Liver (tissue), 8 donors: ENCODE measurements at regions not wholly inside any gene's neighbourhood (a gene's known extent, or its start where the extent isn't known, plus 50 kb on each side); places are given as distances from the start of the nearest gene placed in this dataset.

ENCODE experiments used
- DNase-seq: peaks from one replicate; pipeline ENCODE4 v3.0.0-alpha.2; 2017; ENCODE audit warnings: low spot score
- H3K27ac ChIP-seq, 2 donors: one replicate each; pipeline ENCODE4 v1.7.0; 2013; ENCODE audit warnings: inconsistent platforms in 2 of 2, low read length in 2 of 2, control low read depth in 1 of 2, low read depth in 1 of 2, mild to moderate bottlenecking in 1 of 2
- H3K27me3 ChIP-seq, 4 donors: one replicate each; pipeline versions ENCODE4 v1.6.1 to v1.7.0; 2013; ENCODE audit warnings: low read length in 3 of 4, inconsistent platforms in 1 of 4, mild to moderate bottlenecking in 1 of 4, moderate library complexity in 1 of 4; ENCODE audit not compliant: control insufficient read depth in 4 of 4, insufficient read depth in 4 of 4
- H3K36me3 ChIP-seq, 4 donors: one replicate each; pipeline versions ENCODE4 v1.6.1 to v1.7.0; 2013; ENCODE audit warnings: low read length in 3 of 4, mild to moderate bottlenecking in 3 of 4, low read depth in 1 of 4, moderate library complexity in 1 of 4; ENCODE audit not compliant: control insufficient read depth in 4 of 4, insufficient read depth in 3 of 4
- H3K4me1 ChIP-seq, 4 donors: one replicate each; pipeline versions ENCODE4 v1.6.1 to v1.7.0; 2013; ENCODE audit warnings: low read length in 3 of 4, mild to moderate bottlenecking in 3 of 4, moderate library complexity in 1 of 4; ENCODE audit not compliant: control insufficient read depth in 4 of 4, insufficient read depth in 4 of 4
- H3K4me3 ChIP-seq, 3 donors: one replicate each; pipeline versions ENCODE4 v1.6.1 to v1.7.0; 2013; ENCODE audit warnings: low read length in 3 of 3, control low read depth in 1 of 3, low read depth in 1 of 3, mild to moderate bottlenecking in 1 of 3
- H3K9ac ChIP-seq, 2 donors: one replicate each; pipeline ENCODE4 v1.7.0; 2013; ENCODE audit warnings: low read length in 2 of 2, mild to moderate bottlenecking in 2 of 2, moderate library complexity in 2 of 2, control low read depth in 1 of 2, low read depth in 1 of 2
- H3K9me3 ChIP-seq, 4 donors: one replicate each; pipeline versions ENCODE4 v1.6.1 to v1.7.0; 2013; ENCODE audit warnings: low read length in 3 of 4; ENCODE audit not compliant: control insufficient read depth in 4 of 4
- ATF3 ChIP-seq: IDR thresholded peaks from 2 replicates; pipeline ENCODE4 v1.6.1; 2016; ENCODE audit warnings: antibody characterized with exemption
- CTCF ChIP-seq: fragments of 150-350 bp; IDR thresholded peaks from 2 replicates; pipeline ENCODE4 v1.5.1; 2017; ENCODE audit warnings: improper control_type of control experiment, low read depth, low read length; ENCODE audit not compliant: missing input control
- EGR1 ChIP-seq, 2 donors: IDR thresholded peaks; 2 replicates each; pipeline ENCODE4 v1.6.1; 2016 to 2018; ENCODE audit warnings: antibody characterized with exemption in 2 of 2, low read depth in 2 of 2
- GABPA ChIP-seq, 2 donors: IDR thresholded peaks in 1 of 2; conservative IDR thresholded peaks in 1 of 2; 2 replicates each; pipeline ENCODE4 v1.6.1; 2016; ENCODE audit warnings: antibody characterized with exemption in 2 of 2, mild to moderate bottlenecking in 1 of 2, moderate library complexity in 1 of 2
- HNF4A ChIP-seq, 2 donors: conservative IDR thresholded peaks; 2 replicates each; pipeline ENCODE4 v1.6.1; 2016; ENCODE audit warnings: antibody characterized with exemption in 2 of 2, mild to moderate bottlenecking in 2 of 2
- HNF4G ChIP-seq: IDR thresholded peaks from 2 replicates; pipeline ENCODE4 v1.6.1; 2016; ENCODE audit warnings: antibody characterized with exemption
- JUND ChIP-seq, 2 donors: IDR thresholded peaks; 2 replicates each; pipeline ENCODE4 v1.6.1; 2016; ENCODE audit warnings: antibody characterized with exemption in 2 of 2
- MAX ChIP-seq: IDR thresholded peaks from 2 replicates; pipeline ENCODE4 v1.6.1; 2016; ENCODE audit warnings: antibody characterized with exemption
- NR2F2 ChIP-seq: IDR thresholded peaks from 2 replicates; pipeline ENCODE4 v1.6.1; 2016; ENCODE audit warnings: antibody characterized with exemption
- RAD21 ChIP-seq, 2 donors: IDR thresholded peaks; 2 replicates each; pipeline ENCODE4 v1.6.1; 2016; ENCODE audit warnings: antibody characterized with exemption in 2 of 2, mild to moderate bottlenecking in 2 of 2
- TAF1 ChIP-seq: conservative IDR thresholded peaks from 2 replicates; pipeline ENCODE4 v1.6.1; 2016; ENCODE audit warnings: antibody characterized with exemption, mild to moderate bottlenecking
- YY1 ChIP-seq: IDR thresholded peaks from 2 replicates; pipeline ENCODE4 v1.6.1; 2016; ENCODE audit warnings: antibody characterized with exemption, mild to moderate bottlenecking
- WGBS: extraction: QIAGEN DNeasy Blood & Tissue Kit; methylation state at CpG from one replicate; pipeline ENCODE4 v1.1.7; 2013; 5-methylcytosine and 5-hydroxymethylcytosine counted together
- donor health status: healthy.
- donor health status: healthy.
- donor health status: healthy.
- donor health status: healthy.
- donor health status: healthy.

GRCh38 chr2:221100467-221101089 lies 471.5 kb downstream of the EPHA4 start:
- Histone ChIP-seq H3K4me3 (no peak overlapping the region), H3K36me3 (no peaks in the 10 kb centered on the region), H3K27ac (no peak overlapping the region), H3K4me1 (peaks cover 0 to 4% (median 0%) of the 10 kb centered on the region in 4 donors), H3K27me3 (peaks cover 0 to 3% (median under 1%) of the 10 kb centered on the region in 4 donors), H3K9ac (no peak overlapping the region), H3K9me3 (no peaks in the 10 kb centered on the region)
- DNase-seq: no peak
- TF ChIP-seq RAD21 (IDR thresholded peaks at IDR 0.05) (peak in 1 of 2 donors; percentile 24), NR2F2 (no peak)
- 44% methylated on average over 11 of the region's 11 CpGs for WGBS

GRCh38 chr2:221102896-221103688 lies 469.0 kb downstream of the EPHA4 start:
- 88% methylated on average over 6 of the region's 6 CpGs for WGBS

GRCh38 chr2:221103930-221104329 lies 468.2 kb downstream of the EPHA4 start:
- H3K27me3 ChIP-seq: peaks cover 0 to 2% (median under 1%) of the 10 kb centered on the region in 4 donors
- H3K36me3 ChIP-seq: no peaks in the 10 kb centered on the region
- H3K4me1 ChIP-seq: peaks cover 0 to 4% (median 0%) of the 10 kb centered on the region in 4 donors
- no peak for DNase-seq
- TF ChIP-seq NR2F2 (no peak), HNF4A (conservative IDR thresholded peaks at IDR 0.05) (no peak), TAF1 (no peak), RAD21 (IDR thresholded peaks at IDR 0.05) (no peak), MAX (no peak), CTCF (no peak), YY1 (no peak), ATF3 (no peak), EGR1 (IDR thresholded peaks at IDR 0.05; ENCODE audit: low read depth in 2 of 2) (no peak), HNF4G (no peak), JUND (IDR thresholded peaks at IDR 0.05) (no peak), GABPA (IDR thresholded peaks at IDR 0.05 in 1 of 2, conservative IDR thresholded peaks at IDR 0.05 in 1 of 2) (no peak)
- 65% methylated on average over 5 of the region's 5 CpGs for WGBS
- H3K4me3 ChIP-seq: no peak overlapping the region
- H3K9ac ChIP-seq: no peak overlapping the region
- H3K9me3 ChIP-seq: no peaks in the 10 kb centered on the region
- H3K27ac ChIP-seq: peak overlapping the region; percentile 9 to 12

More at GRCh38 chr2:221102896-221103688, 469.0 kb downstream of the EPHA4 start:
- H3K36me3 ChIP-seq: no peaks in the 10 kb centered on the region
- no peak for DNase-seq
- peaks cover 0 to 2% (median under 1%) of the 10 kb centered on the region in 4 donors for H3K27me3 ChIP-seq
- H3K4me1 ChIP-seq: peaks cover 0 to 4% (median 0%) of the 10 kb centered on the region in 4 donors
- H3K9ac ChIP-seq: no peak overlapping the region
- no peak overlapping the region for H3K4me3 ChIP-seq
- H3K27ac ChIP-seq: no peak overlapping the region
- TF ChIP-seq GABPA (IDR thresholded peaks at IDR 0.05 in 1 of 2, conservative IDR thresholded peaks at IDR 0.05 in 1 of 2) (no peak), JUND (IDR thresholded peaks at IDR 0.05) (no peak), TAF1 (no peak)
- H3K9me3 ChIP-seq: no peaks in the 10 kb centered on the region
